GM21528 (cell line): ENCODE measurements at regions not wholly inside any gene's neighbourhood (a gene's known extent, or its start where the extent isn't known, plus 50 kb on each side); places are given as distances from the start of the nearest gene placed in this dataset.
"Not testable (repeated sequence)": the region's sequence is repeated elsewhere in the genome, so short reads cannot be mapped to it uniquely, and the experiment has no call there.

Experiments used
- ATAC-seq: cut with Tn5 transposase; IDR thresholded peaks from one replicate; pipeline ENCODE4 v1.9.1; 2021; ENCODE audit warnings: mild to moderate bottlenecking, moderate library complexity; ENCODE audit not compliant: unreplicated experiment, low FRiP score

- ATAC-seq: no peak
Measured at GRCh38 chr16:59964232-59964924, 1230.3 kb upstream of the GOT2 start.

- no peak for ATAC-seq
Measured at GRCh38 chr16:59959311-59959710, 1225.2 kb upstream of the GOT2 start.

GRCh38 chr16:59950431-59950830 is 1216.3 kb upstream of the GOT2 start:
- no peak for ATAC-seq

GRCh38 chr16:59944041-59944440 is 1209.9 kb upstream of the GOT2 start:
- ATAC-seq: not testable (repeated sequence)

- ATAC-seq: no peak
Measured at GRCh38 chr16:59941594-59941993, 1207.5 kb upstream of the GOT2 start.

- ATAC-seq: no peak
Measured at GRCh38 chr16:59920054-59920453, 1185.9 kb upstream of the GOT2 start.

- no peak for ATAC-seq
Measured at GRCh38 chr16:59913666-59914065, 1179.5 kb upstream of the GOT2 start.

- no peak for ATAC-seq
Measured at GRCh38 chr16:59909262-59909661, 1175.1 kb upstream of the GOT2 start.

- ATAC-seq: no peak
Measured at GRCh38 chr16:59907611-59908010, 1173.5 kb upstream of the GOT2 start.

GRCh38 chr16:59905606-59906005 is 1171.5 kb upstream of the GOT2 start:
- no peak for ATAC-seq

- no peak for ATAC-seq
Measured at GRCh38 chr16:59905131-59905530, 1171.0 kb upstream of the GOT2 start.

GRCh38 chr16:59899940-59900339 is 1165.8 kb upstream of the GOT2 start:
- no peak for ATAC-seq

- ATAC-seq: no peak
Measured at GRCh38 chr16:59892376-59892775, 1158.3 kb upstream of the GOT2 start.

GRCh38 chr16:59887856-59888255 is 1153.7 kb upstream of the GOT2 start:
- no peak for ATAC-seq

GRCh38 chr16:59886021-59886420 is 1151.9 kb upstream of the GOT2 start:
- no peak for ATAC-seq

- no peak for ATAC-seq
Measured at GRCh38 chr16:59881376-59881775, 1147.3 kb upstream of the GOT2 start.

- no peak for ATAC-seq
Measured at GRCh38 chr16:59880611-59881010, 1146.5 kb upstream of the GOT2 start.

- no peak for ATAC-seq
Measured at GRCh38 chr16:59878999-59879398, 1144.9 kb upstream of the GOT2 start.

GRCh38 chr16:59878479-59878878 is 1144.4 kb upstream of the GOT2 start:
- no peak for ATAC-seq

- no peak for ATAC-seq
Measured at GRCh38 chr16:59864981-59865666, 1131.0 kb upstream of the GOT2 start.

- no peak for ATAC-seq
Measured at GRCh38 chr16:59859676-59860402, 1125.7 kb upstream of the GOT2 start.
